Naive thymus-derived CD8-positive, alpha-beta T cell (primary cell): ENCODE measurements at regions not wholly inside any gene's neighbourhood (a gene's known extent, or its start where the extent isn't known, plus 50 kb on each side); places are given as distances from the start of the nearest gene placed in this dataset.

Experiments
- ATAC-seq, 2 donors: fragments of 150-1000 bp; cut with Tn5 transposase in 1 of 2; sonication (Bioruptor Pico), chemical (Tn5 transposase) in 1 of 2; 1 replicate in 1 of 2; 2 replicates in 1 of 2; pipeline ENCODE4 v1.10.0; 2021; ENCODE audit warnings: mild to moderate bottlenecking in 2 of 2, moderate library complexity in 2 of 2
- POLR2A ChIA-PET: fragments of 350-600 bp; sonication (Branson Sonifier 250); formaldehyde crosslinking; loops from one replicate; lab custom pipeline; 2021; ENCODE audit warnings: antibody characterized with exemption; lab: Charles Lee
- DNase-seq, 10 donors: peaks; one replicate each; pipeline versions ENCODE4 v3.0.0 to v3.0.0-alpha.2; 2020 to 2022
- H3K27ac Mint-ChIP-seq, 10 donors: one replicate each; pipeline ENCODE4 v1.8.0; 2020 to 2022; ENCODE audit warnings: mild to moderate bottlenecking in 10 of 10, mixed read lengths in 10 of 10, moderate library complexity in 4 of 10, inconsistent platforms in 1 of 10
- H3K27me3 Mint-ChIP-seq, 5 donors: one replicate each; pipeline ENCODE4 v1.8.0; 2021 to 2022; ENCODE audit warnings: mixed read lengths in 5 of 5
- H3K36me3 Mint-ChIP-seq, 3 donors: one replicate each; pipeline ENCODE4 v1.8.0; 2020 to 2022; ENCODE audit warnings: mixed read lengths in 3 of 3, mild to moderate bottlenecking in 2 of 3, inconsistent platforms in 1 of 3
- H3K4me1 Mint-ChIP-seq, 4 donors: one replicate each; pipeline ENCODE4 v1.8.0; 2021 to 2022; ENCODE audit warnings: mixed read lengths in 4 of 4
- H3K4me3 Mint-ChIP-seq, 10 donors: one replicate each; pipeline ENCODE4 v1.8.0; 2020 to 2022; ENCODE audit warnings: mild to moderate bottlenecking in 10 of 10, mixed read lengths in 10 of 10, moderate library complexity in 6 of 10, inconsistent platforms in 1 of 10
- H3K9me3 Mint-ChIP-seq, 9 donors: one replicate each; pipeline ENCODE4 v1.8.0; 2020 to 2022; ENCODE audit warnings: mixed read lengths in 9 of 9, mild to moderate bottlenecking in 3 of 9, inconsistent platforms in 1 of 9, moderate library complexity in 1 of 9

DNA sequence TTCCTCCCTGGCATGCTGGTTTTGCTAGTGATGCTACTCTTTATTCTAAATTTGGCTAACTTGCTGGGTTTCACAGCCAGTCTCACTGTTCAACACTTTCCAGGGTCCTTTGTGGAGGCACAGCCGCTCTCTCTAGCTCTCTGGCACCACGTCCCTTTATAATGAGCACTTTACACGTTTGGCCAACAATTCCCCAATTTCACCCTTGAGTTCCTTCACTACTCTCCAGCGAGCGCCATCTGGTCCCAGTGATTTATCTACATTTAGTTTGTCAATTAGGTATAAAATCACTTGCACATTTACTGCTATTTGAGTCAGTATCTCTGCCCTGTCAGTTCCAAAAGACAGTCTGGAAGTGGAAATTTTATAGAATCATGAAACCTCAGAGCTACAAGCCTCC is 241.9 kb upstream of the MOCS1 start:
- Mint-ChIP-seq H3K9me3 (peaks cover 0 to 3% (median 0%) of the 10 kb centered on the region in 9 donors), H3K27ac (no peak overlapping the region), H3K36me3 (no peaks in the 10 kb centered on the region), H3K4me3 (no peak overlapping the region), H3K4me1 (no peaks in the 10 kb centered on the region), H3K27me3 (peaks cover 16 to 42% (median 25%) of the 10 kb centered on the region in 5 donors)
- POLR2A ChIA-PET: no interaction called here
- DNase-seq (no peak), ATAC-seq (no peak)

GRCh38 chr6:40172272-40172671 is 238.0 kb upstream of the MOCS1 start:
- H3K4me3 Mint-ChIP-seq: no peak overlapping the region
- no peak for DNase-seq
- peaks cover 0 to 2% (median 0%) of the 10 kb centered on the region in 4 donors for H3K4me1 Mint-ChIP-seq
- H3K36me3 Mint-ChIP-seq: no peaks in the 10 kb centered on the region
- no peak overlapping the region for H3K27ac Mint-ChIP-seq
- peaks cover 0 to 1% (median 0%) of the 10 kb centered on the region in 9 donors for H3K9me3 Mint-ChIP-seq
- no peak for ATAC-seq
- H3K27me3 Mint-ChIP-seq: peaks cover 13 to 61% (median 22%) of the 10 kb centered on the region in 5 donors
- POLR2A ChIA-PET: no interaction called here

GRCh38 chr6:40171343-40171742 is 237.1 kb upstream of the MOCS1 start:
- Mint-ChIP-seq H3K9me3 (no peaks in the 10 kb centered on the region), H3K27me3 (peaks cover 9 to 51% (median 18%) of the 10 kb centered on the region in 5 donors), H3K4me1 (peaks cover 0 to 2% (median 0%) of the 10 kb centered on the region in 4 donors), H3K4me3 (no peak overlapping the region), H3K36me3 (no peaks in the 10 kb centered on the region), H3K27ac (no peak overlapping the region)
- DNase-seq: no peak
- POLR2A ChIA-PET: no interaction called here
- ATAC-seq: no peak

- Mint-ChIP-seq H3K36me3 (no peaks in the 10 kb centered on the region), H3K9me3 (no peaks in the 10 kb centered on the region), H3K27me3 (peaks cover 9 to 47% (median 15%) of the 10 kb centered on the region in 5 donors), H3K4me3 (no peak overlapping the region), H3K27ac (no peak overlapping the region), H3K4me1 (peaks cover 0 to 2% (median 0%) of the 10 kb centered on the region in 4 donors)
- DNase-seq (no peak), ATAC-seq (no peak)
- POLR2A ChIA-PET: no interaction called here
Measured at GRCh38 chr6:40170856-40171255, 236.6 kb upstream of the MOCS1 start.

- Mint-ChIP-seq H3K9me3 (no peaks in the 10 kb centered on the region), H3K36me3 (no peaks in the 10 kb centered on the region), H3K27me3 (peaks cover 5 to 39% (median 11%) of the 10 kb centered on the region in 5 donors), H3K4me1 (peaks cover 0 to 2% (median 0%) of the 10 kb centered on the region in 4 donors), H3K4me3 (no peak overlapping the region), H3K27ac (no peak overlapping the region)
- no peak for ATAC-seq
- DNase-seq: no peak
- POLR2A ChIA-PET: no interaction called here
Measured at GRCh38 chr6:40169878-40170277, 235.6 kb upstream of the MOCS1 start.

DNA sequence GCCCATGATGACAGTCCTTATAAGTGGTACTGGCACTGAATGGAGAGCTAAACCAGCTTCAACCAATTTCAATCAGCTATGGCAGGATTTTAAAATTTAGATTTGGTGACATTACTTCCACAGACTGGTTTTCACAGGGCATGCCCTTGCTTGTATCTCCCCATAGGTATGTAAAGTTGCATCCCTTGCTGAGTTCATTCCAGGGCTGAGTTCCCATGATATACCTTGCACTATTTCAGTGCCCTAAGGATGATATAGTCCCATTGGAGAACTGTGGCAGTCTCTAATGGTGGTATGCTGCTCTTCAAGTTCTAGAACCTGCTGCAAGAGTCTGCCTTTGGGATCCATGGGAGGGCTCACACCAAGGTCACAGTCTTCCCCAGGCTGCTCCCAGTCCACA is 232.7 kb upstream of the MOCS1 start:
- H3K4me3 Mint-ChIP-seq: no peak overlapping the region
- H3K27me3 Mint-ChIP-seq: peaks cover 5 to 36% (median 12%) of the 10 kb centered on the region in 5 donors
- ATAC-seq (no peak), DNase-seq (no peak)
- peaks cover 0 to 2% (median 0%) of the 10 kb centered on the region in 4 donors for H3K4me1 Mint-ChIP-seq
- no peaks in the 10 kb centered on the region for H3K9me3 Mint-ChIP-seq
- no peaks in the 10 kb centered on the region for H3K36me3 Mint-ChIP-seq
- POLR2A ChIA-PET: no interaction called here
- no peak overlapping the region for H3K27ac Mint-ChIP-seq

DNA sequence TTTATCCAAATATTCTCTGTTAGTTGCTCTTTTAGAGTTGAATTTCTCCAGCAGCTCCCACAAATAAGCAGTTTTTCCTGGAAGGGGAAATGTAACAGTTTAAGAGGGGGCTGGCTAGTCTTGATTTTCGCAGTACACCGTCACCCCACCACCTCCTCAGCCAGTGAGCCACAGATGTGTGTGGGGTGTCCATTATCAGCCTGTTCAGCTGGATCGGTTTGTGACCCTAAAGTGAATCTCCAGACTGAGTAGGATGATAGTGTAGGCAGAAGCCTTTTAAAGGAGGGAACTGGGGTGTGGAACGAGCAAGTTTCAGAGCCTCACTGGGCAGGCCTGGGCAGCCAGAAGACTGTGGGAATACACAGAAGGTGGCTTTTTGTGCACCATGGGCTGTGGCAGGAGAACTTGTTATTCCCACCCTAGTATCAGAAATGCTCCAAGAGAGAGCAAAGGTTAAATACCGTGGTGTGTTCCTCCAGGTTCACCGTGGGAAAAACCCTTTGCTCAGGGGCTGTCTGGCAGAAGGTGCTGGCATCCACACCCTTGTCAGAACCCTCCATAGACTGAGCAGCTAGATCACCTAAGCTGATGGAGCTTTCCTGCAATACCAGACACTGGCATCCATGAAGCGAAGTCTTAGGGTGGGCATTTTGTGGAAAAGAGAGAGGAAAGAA is 230.9 kb upstream of the MOCS1 start:
- H3K4me1 Mint-ChIP-seq: no peaks in the 10 kb centered on the region
- no peaks in the 10 kb centered on the region for H3K9me3 Mint-ChIP-seq
- H3K27me3 Mint-ChIP-seq: peaks cover 1 to 19% (median 10%) of the 10 kb centered on the region in 5 donors
- no peak overlapping the region for H3K4me3 Mint-ChIP-seq
- no peak overlapping the region for H3K27ac Mint-ChIP-seq
- DNase-seq (no peak), ATAC-seq (no peak)
- no peaks in the 10 kb centered on the region for H3K36me3 Mint-ChIP-seq
- POLR2A ChIA-PET: no interaction called here

DNA sequence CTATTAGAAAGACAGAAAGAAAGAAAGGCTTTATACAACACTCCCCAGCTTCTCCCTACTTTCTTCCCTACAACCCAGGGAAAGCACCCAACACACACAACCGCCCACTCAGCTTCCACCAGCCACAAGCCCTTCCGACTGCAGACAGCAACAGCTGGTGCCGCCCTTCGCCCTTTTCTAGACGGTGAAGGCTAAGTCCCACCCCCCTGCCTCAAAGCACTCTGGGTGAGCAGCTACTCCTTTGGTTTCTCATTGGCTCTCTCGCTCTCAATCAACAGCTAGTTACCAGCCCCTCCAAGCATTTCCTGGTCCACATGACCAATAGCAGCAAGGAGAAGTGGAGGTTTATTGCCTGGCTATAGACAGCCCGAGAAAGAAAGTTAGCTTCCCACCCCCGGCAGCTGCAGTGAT is 230.1 kb upstream of the MOCS1 start:
- peaks cover under 1 to 13% (median 5%) of the 10 kb centered on the region in 5 donors for H3K27me3 Mint-ChIP-seq
- ATAC-seq (no peak), DNase-seq (no peak)
- H3K4me1 Mint-ChIP-seq: no peaks in the 10 kb centered on the region
- POLR2A ChIA-PET: no interaction called here
- H3K4me3 Mint-ChIP-seq: no peak overlapping the region
- no peaks in the 10 kb centered on the region for H3K36me3 Mint-ChIP-seq
- H3K27ac Mint-ChIP-seq: no peak overlapping the region
- no peaks in the 10 kb centered on the region for H3K9me3 Mint-ChIP-seq

DNA sequence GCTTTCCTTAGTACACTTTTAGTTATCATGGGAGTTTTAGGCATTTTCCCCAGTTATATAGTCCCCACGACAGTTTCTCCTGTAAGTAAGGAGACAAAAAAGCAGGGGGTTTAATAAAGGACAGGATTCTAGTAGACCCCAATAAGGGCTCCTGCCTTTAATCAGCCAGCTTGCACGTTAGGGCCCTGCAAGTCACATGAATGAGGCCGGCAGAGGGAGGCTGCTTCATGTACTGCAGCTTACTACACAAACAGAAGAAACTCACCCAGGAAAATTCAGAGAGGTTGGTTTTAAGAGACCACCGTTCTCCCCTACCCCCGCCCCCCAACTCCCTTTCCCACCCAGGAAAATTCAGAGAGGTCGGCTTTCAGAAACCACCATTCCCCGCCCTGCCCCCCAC is 229.7 kb upstream of the MOCS1 start:
- Mint-ChIP-seq H3K36me3 (no peaks in the 10 kb centered on the region), H3K27ac (no peak overlapping the region), H3K4me3 (no peak overlapping the region), H3K4me1 (no peaks in the 10 kb centered on the region), H3K9me3 (no peaks in the 10 kb centered on the region), H3K27me3 (peaks cover 0 to 13% (median 5%) of the 10 kb centered on the region in 5 donors)
- no peak for DNase-seq
- ATAC-seq: no peak
- POLR2A ChIA-PET: no interaction called here

GRCh38 chr6:40162074-40162473 is 227.8 kb upstream of the MOCS1 start:
- no peaks in the 10 kb centered on the region for H3K36me3 Mint-ChIP-seq
- peaks cover 0 to 10% (median 2%) of the 10 kb centered on the region in 5 donors for H3K27me3 Mint-ChIP-seq
- no peaks in the 10 kb centered on the region for H3K9me3 Mint-ChIP-seq
- no peak overlapping the region for H3K4me3 Mint-ChIP-seq
- POLR2A ChIA-PET: no interaction called here
- H3K27ac Mint-ChIP-seq: no peak overlapping the region
- ATAC-seq (no peak), DNase-seq (no peak)
- H3K4me1 Mint-ChIP-seq: no peaks in the 10 kb centered on the region

DNA sequence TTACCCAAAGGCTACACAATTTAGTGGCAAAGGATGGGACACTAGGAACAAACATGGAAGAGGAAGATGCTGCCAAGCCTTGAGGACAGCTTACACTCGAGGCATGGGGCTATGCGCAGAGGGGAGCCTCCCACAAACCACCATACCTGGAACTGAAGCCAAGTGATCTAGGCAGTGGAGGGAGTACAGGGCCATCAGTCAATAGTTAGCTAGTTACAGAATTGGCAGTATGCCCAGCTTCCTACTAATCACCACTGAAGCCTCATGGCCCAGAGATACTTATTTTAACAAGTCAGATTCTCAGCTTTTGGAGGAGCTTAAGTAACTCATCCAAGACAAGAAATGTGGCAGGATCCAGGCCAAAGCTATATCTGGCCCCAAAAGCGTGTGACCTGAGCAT is 226.6 kb upstream of the MOCS1 start:
- no peak for DNase-seq
- Mint-ChIP-seq H3K4me1 (no peaks in the 10 kb centered on the region), H3K36me3 (no peaks in the 10 kb centered on the region), H3K27me3 (peaks cover 3 to 10% (median 5%) of the 10 kb centered on the region in 5 donors), H3K9me3 (no peaks in the 10 kb centered on the region), H3K4me3 (no peak overlapping the region), H3K27ac (no peak overlapping the region)
- no peak for ATAC-seq
- POLR2A ChIA-PET: no interaction called here

DNA sequence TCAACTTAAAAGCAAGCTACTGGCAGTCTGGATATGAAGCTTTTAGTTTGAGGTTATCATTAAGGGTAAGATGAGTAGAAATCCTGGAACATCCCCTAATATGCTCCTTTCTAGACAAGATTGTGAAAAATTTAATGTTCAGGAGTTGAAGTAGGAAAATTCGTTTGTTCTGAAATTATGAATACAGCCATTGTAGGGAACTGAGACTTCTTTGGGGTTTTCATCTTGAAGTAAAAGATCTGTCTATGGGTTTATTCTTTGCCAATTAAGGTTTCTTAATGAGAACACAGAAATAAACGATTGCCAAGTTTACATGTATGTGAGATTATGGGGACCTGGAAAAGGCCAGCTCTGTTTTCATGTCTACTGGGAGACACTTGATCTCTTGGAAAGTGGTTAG is 225.6 kb upstream of the MOCS1 start:
- no peaks in the 10 kb centered on the region for H3K36me3 Mint-ChIP-seq
- ATAC-seq (no peak), DNase-seq (no peak)
- no peak overlapping the region for H3K4me3 Mint-ChIP-seq
- POLR2A ChIA-PET: no interaction called here
- H3K27ac Mint-ChIP-seq: no peak overlapping the region
- no peaks in the 10 kb centered on the region for H3K9me3 Mint-ChIP-seq
- peaks cover 4 to 10% (median 7%) of the 10 kb centered on the region in 5 donors for H3K27me3 Mint-ChIP-seq
- no peaks in the 10 kb centered on the region for H3K4me1 Mint-ChIP-seq

GRCh38 chr6:40152701-40153436 is 218.6 kb upstream of the MOCS1 start:
- Mint-ChIP-seq H3K4me1 (peaks cover 0 to 14% (median 0%) of the 10 kb centered on the region in 4 donors), H3K9me3 (peaks cover 0 to 4% (median 0%) of the 10 kb centered on the region in 9 donors), H3K36me3 (no peaks in the 10 kb centered on the region), H3K27me3 (peaks cover 5 to 33% (median 5%) of the 10 kb centered on the region in 5 donors), H3K27ac (no peak overlapping the region), H3K4me3 (no peak overlapping the region)
- no peak for DNase-seq
- POLR2A ChIA-PET: no interaction called here
- ATAC-seq: no peak
